Chondrocyte (in vitro differentiated cells): ENCODE measurements at regions not wholly inside any gene's neighbourhood (a gene's known extent, or its start where the extent isn't known, plus 50 kb on each side); places are given as distances from the start of the nearest gene placed in this dataset.

Source experiments
- DNase-seq: peaks from one replicate; pipeline ENCODE4 v3.0.0; 2021; ENCODE audit warnings: mixed read lengths, low spot score
- H3K27ac Mint-ChIP-seq: one replicate; pipeline ENCODE4 v1.8.0; 2021; ENCODE audit warnings: mild to moderate bottlenecking, moderate library complexity, mixed read lengths; ENCODE audit not compliant: unreplicated experiment
- H3K27me3 Mint-ChIP-seq: 2 replicates; pipeline ENCODE4 v1.8.0; 2021; ENCODE audit warnings: low read depth, mixed read lengths
- H3K36me3 Mint-ChIP-seq: 2 replicates; pipeline ENCODE4 v1.8.0; 2021; ENCODE audit warnings: low read depth, mixed read lengths
- H3K4me1 Mint-ChIP-seq: 2 replicates; pipeline ENCODE4 v1.8.0; 2021; ENCODE audit warnings: low read depth, mild to moderate bottlenecking, mixed read lengths
- H3K4me3 Mint-ChIP-seq: one replicate; pipeline ENCODE4 v1.8.0; 2021; ENCODE audit warnings: mild to moderate bottlenecking, moderate library complexity, mixed read lengths; ENCODE audit not compliant: unreplicated experiment
- H3K9me3 Mint-ChIP-seq: 2 replicates; pipeline ENCODE4 v1.8.0; 2021; ENCODE audit warnings: low read depth, mixed read lengths
- TF ChIP-seq, protein P1 (sequence below): fragments of 200-600 bp; sonication (generic); IDR thresholded peaks from 2 replicates; pipeline ENCODE4 v1.5.0; 2021; ENCODE audit warnings: antibody characterized with exemption, mild to moderate bottlenecking, moderate library complexity

GRCh38 chr1:78319603-78320002 lies 171.2 kb upstream of the PTGFR start:
- no peaks in the 10 kb centered on the region for H3K9me3 Mint-ChIP-seq

DNA sequence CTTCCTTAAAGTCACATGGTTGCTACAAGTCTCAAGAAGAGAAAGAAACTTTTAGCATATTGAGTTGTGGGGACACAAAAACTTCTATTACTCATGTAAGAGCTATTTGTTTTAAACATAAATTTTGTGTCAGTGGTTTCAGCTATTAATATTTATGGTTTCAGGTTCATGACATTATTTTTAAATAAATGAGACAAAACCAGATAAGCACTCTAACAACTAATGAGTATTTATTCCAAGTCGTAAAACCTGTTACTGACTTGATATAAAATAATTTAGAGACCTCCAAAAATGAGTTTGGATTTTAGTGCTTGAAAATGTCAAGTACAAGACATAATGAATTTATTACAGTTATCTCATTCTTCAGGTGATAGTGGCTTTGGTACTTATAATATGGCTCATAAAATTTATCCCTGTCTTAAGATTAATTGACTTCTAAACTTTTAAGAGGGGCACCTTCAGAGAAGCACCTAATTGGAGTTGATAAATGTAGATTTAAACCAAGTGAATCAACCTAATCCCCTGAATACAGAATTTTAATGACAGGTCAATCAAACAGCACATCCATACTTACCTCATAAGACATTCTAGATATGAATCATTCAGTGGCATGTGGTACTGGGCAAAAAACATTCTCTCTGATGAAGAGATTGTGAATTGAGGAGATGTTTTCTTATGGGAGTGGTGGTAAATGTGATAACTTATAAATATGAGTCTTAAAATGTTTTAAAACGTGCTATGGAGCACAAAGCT lies 167.7 kb upstream of the PTGFR start:
- TF ChIP-seq, protein P1, sequence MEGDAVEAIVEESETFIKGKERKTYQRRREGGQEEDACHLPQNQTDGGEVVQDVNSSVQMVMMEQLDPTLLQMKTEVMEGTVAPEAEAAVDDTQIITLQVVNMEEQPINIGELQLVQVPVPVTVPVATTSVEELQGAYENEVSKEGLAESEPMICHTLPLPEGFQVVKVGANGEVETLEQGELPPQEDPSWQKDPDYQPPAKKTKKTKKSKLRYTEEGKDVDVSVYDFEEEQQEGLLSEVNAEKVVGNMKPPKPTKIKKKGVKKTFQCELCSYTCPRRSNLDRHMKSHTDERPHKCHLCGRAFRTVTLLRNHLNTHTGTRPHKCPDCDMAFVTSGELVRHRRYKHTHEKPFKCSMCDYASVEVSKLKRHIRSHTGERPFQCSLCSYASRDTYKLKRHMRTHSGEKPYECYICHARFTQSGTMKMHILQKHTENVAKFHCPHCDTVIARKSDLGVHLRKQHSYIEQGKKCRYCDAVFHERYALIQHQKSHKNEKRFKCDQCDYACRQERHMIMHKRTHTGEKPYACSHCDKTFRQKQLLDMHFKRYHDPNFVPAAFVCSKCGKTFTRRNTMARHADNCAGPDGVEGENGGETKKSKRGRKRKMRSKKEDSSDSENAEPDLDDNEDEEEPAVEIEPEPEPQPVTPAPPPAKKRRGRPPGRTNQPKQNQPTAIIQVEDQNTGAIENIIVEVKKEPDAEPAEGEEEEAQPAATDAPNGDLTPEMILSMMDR, result no peak
- no peaks in the 10 kb centered on the region for H3K4me1 Mint-ChIP-seq
- peaks cover 42% of the 10 kb centered on the region for H3K27me3 Mint-ChIP-seq
- no peak overlapping the region for H3K27ac Mint-ChIP-seq
- DNase-seq, result no peak
- H3K9me3 Mint-ChIP-seq, result no peaks in the 10 kb centered on the region
- H3K36me3 Mint-ChIP-seq, result no peaks in the 10 kb centered on the region
- no peak overlapping the region for H3K4me3 Mint-ChIP-seq

More at GRCh38 chr1:78319603-78320002, 171.2 kb upstream of the PTGFR start:
- H3K4me1 Mint-ChIP-seq, result no peaks in the 10 kb centered on the region
- H3K27ac Mint-ChIP-seq, result no peak overlapping the region
- no peaks in the 10 kb centered on the region for H3K36me3 Mint-ChIP-seq
- DNase-seq, result no peak
- H3K4me3 Mint-ChIP-seq, result no peak overlapping the region
- H3K27me3 Mint-ChIP-seq, result peaks cover 27% of the 10 kb centered on the region
- TF ChIP-seq, protein P1, result no peak

GRCh38 chr1:78325293-78325692 lies 165.5 kb upstream of the PTGFR start:
- H3K9me3 Mint-ChIP-seq, result no peaks in the 10 kb centered on the region
- H3K27me3 Mint-ChIP-seq, result peaks cover 56% of the 10 kb centered on the region
- TF ChIP-seq, protein P1, result no peak
- H3K4me3 Mint-ChIP-seq, result no peak overlapping the region
- H3K4me1 Mint-ChIP-seq, result no peaks in the 10 kb centered on the region
- H3K36me3 Mint-ChIP-seq, result no peaks in the 10 kb centered on the region
- no peak overlapping the region for H3K27ac Mint-ChIP-seq
- DNase-seq, result no peak

GRCh38 chr1:78329475-78329874 lies 161.3 kb upstream of the PTGFR start:
- Mint-ChIP-seq H3K36me3 (peaks cover 2% of the 10 kb centered on the region), H3K4me1 (peaks cover 6% of the 10 kb centered on the region), H3K27me3 (peaks cover 42% of the 10 kb centered on the region), H3K9me3 (no peaks in the 10 kb centered on the region), H3K4me3 (no peak overlapping the region), H3K27ac (no peak overlapping the region)
- DNase-seq, result no peak
- TF ChIP-seq, protein P1, result no peak

DNA sequence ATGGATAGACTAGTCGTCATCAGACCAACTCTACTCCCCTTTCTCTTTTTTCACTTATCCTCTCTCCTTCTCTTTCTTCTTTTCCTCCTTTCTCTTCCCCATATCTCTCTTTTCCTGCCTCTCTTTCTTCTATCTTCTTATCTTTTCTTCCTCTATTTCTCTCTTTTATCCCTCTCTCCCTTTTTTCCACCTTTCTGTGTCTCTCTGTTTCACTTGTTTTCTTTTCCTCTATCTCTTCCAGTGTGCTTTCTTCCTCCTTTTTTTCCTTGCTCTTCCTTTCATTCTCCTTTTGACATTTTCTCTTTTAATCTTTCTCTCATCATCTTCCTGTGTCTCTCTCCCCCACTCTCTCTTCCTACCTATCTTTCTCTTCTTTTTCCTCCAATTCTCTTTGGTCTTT lies 159.0 kb upstream of the PTGFR start:
- TF ChIP-seq, protein P1, result no peak
- no peak for DNase-seq
- H3K27ac Mint-ChIP-seq, result no peak overlapping the region
- H3K36me3 Mint-ChIP-seq, result peaks cover 2% of the 10 kb centered on the region
- H3K27me3 Mint-ChIP-seq, result peaks cover 32% of the 10 kb centered on the region
- H3K9me3 Mint-ChIP-seq, result no peaks in the 10 kb centered on the region
- no peak overlapping the region for H3K4me3 Mint-ChIP-seq
- peaks cover 6% of the 10 kb centered on the region for H3K4me1 Mint-ChIP-seq
